GM23338 (cell line): ENCODE measurements at regions not wholly inside any gene's neighbourhood (a gene's known extent, or its start where the extent isn't known, plus 50 kb on each side); places are given as distances from the start of the nearest gene placed in this dataset.

ENCODE experiments used
- CREB1 ChIP-seq: fragments of 250-450 bp; sonication (Bioruptor Pico); IDR thresholded peaks from 2 replicates; pipeline ENCODE4 v1.5.0; 2020; ENCODE audit warnings: low read depth, mild to moderate bottlenecking, moderate library complexity
- EZH2 ChIP-seq: fragments of 200-600 bp; sonication (generic); IDR thresholded peaks from one replicate; pipeline ENCODE4 v1.8.0; 2017; ENCODE audit warnings: antibody characterized with exemption, mild to moderate bottlenecking, low read depth; ENCODE audit not compliant: unreplicated experiment
- EZH2phosphoT487 ChIP-seq: fragments of 200-600 bp; sonication (generic); IDR thresholded peaks from one replicate; pipeline ENCODE4 v1.8.1; 2018; ENCODE audit warnings: antibody characterized with exemption; ENCODE audit not compliant: unreplicated experiment
- JUNB ChIP-seq: IDR thresholded peaks from one replicate; pipeline ENCODE4 v1.6.1; 2016; ENCODE audit warnings: antibody characterized with exemption; ENCODE audit not compliant: unreplicated experiment
- NANOG ChIP-seq: IDR thresholded peaks from 2 replicates; pipeline ENCODE4 v1.6.1; 2016; ENCODE audit warnings: antibody characterized with exemption, borderline replicate concordance
- POLR2AphosphoS5 ChIP-seq: IDR thresholded peaks from 2 replicates; pipeline ENCODE4 v1.6.1; 2016; ENCODE audit warnings: antibody characterized with exemption, low read depth
- STAT1 ChIP-seq: IDR thresholded peaks from one replicate; pipeline ENCODE4 v1.6.1; 2016; ENCODE audit warnings: antibody characterized with exemption; ENCODE audit not compliant: unreplicated experiment
- ZNF114 ChIP-seq: fragments of 250-450 bp; sonication (Bioruptor Pico); IDR thresholded peaks from 2 replicates; pipeline ENCODE4 v1.5.0; 2020; ENCODE audit warnings: mild to moderate bottlenecking, moderate library complexity
- ZNF331 ChIP-seq: fragments of 250-450 bp; sonication (Bioruptor Pico); IDR thresholded peaks from 2 replicates; pipeline ENCODE4 v1.5.0; 2020; ENCODE audit warnings: low read depth, mild to moderate bottlenecking, moderate library complexity
- TF ChIP-seq, protein P1 (sequence below), 2 experiments: fragments of 200-600 bp in 1 of 2; sonication (generic) in 1 of 2; conservative IDR thresholded peaks; 2 replicates each; pipeline versions ENCODE4 v1.5.1 to v1.6.1; 2016 to 2017; ENCODE audit warnings: antibody characterized with exemption in 2 of 2, low read depth in 2 of 2, mild to moderate bottlenecking in 2 of 2, moderate library complexity in 1 of 2
- TF ChIP-seq, protein P2 (sequence below): IDR thresholded peaks from one replicate; pipeline ENCODE4 v1.6.1; 2018; ENCODE audit warnings: antibody characterized with exemption; ENCODE audit not compliant: unreplicated experiment

- TF ChIP-seq, protein P1, sequence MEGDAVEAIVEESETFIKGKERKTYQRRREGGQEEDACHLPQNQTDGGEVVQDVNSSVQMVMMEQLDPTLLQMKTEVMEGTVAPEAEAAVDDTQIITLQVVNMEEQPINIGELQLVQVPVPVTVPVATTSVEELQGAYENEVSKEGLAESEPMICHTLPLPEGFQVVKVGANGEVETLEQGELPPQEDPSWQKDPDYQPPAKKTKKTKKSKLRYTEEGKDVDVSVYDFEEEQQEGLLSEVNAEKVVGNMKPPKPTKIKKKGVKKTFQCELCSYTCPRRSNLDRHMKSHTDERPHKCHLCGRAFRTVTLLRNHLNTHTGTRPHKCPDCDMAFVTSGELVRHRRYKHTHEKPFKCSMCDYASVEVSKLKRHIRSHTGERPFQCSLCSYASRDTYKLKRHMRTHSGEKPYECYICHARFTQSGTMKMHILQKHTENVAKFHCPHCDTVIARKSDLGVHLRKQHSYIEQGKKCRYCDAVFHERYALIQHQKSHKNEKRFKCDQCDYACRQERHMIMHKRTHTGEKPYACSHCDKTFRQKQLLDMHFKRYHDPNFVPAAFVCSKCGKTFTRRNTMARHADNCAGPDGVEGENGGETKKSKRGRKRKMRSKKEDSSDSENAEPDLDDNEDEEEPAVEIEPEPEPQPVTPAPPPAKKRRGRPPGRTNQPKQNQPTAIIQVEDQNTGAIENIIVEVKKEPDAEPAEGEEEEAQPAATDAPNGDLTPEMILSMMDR (conservative IDR thresholded peaks at IDR 0.05; ENCODE audit: low read depth in 2 of 2): no peak
- TF ChIP-seq JUNB (no peak), EZH2 (no peak), POLR2AphosphoS5 (no peak), NANOG (no peak), ZNF114 (CRISPR knock-in tag) (no peak), EZH2phosphoT487 (no peak), CREB1 (no peak), STAT1 (no peak), ZNF331 (CRISPR knock-in tag) (no peak)
- TF ChIP-seq, protein P2, sequence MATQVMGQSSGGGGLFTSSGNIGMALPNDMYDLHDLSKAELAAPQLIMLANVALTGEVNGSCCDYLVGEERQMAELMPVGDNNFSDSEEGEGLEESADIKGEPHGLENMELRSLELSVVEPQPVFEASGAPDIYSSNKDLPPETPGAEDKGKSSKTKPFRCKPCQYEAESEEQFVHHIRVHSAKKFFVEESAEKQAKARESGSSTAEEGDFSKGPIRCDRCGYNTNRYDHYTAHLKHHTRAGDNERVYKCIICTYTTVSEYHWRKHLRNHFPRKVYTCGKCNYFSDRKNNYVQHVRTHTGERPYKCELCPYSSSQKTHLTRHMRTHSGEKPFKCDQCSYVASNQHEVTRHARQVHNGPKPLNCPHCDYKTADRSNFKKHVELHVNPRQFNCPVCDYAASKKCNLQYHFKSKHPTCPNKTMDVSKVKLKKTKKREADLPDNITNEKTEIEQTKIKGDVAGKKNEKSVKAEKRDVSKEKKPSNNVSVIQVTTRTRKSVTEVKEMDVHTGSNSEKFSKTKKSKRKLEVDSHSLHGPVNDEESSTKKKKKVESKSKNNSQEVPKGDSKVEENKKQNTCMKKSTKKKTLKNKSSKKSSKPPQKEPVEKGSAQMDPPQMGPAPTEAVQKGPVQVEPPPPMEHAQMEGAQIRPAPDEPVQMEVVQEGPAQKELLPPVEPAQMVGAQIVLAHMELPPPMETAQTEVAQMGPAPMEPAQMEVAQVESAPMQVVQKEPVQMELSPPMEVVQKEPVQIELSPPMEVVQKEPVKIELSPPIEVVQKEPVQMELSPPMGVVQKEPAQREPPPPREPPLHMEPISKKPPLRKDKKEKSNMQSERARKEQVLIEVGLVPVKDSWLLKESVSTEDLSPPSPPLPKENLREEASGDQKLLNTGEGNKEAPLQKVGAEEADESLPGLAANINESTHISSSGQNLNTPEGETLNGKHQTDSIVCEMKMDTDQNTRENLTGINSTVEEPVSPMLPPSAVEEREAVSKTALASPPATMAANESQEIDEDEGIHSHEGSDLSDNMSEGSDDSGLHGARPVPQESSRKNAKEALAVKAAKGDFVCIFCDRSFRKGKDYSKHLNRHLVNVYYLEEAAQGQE: no peak
Observed at GRCh38 chr5:125440905-125441304, 694.5 kb upstream of the ZNF608 start.
